ENCODE measurements at regions not wholly inside any gene's neighbourhood (a gene's known extent, or its start where the extent isn't known, plus 50 kb on each side); places are given as distances from the start of the nearest gene placed in this dataset.

DNA sequence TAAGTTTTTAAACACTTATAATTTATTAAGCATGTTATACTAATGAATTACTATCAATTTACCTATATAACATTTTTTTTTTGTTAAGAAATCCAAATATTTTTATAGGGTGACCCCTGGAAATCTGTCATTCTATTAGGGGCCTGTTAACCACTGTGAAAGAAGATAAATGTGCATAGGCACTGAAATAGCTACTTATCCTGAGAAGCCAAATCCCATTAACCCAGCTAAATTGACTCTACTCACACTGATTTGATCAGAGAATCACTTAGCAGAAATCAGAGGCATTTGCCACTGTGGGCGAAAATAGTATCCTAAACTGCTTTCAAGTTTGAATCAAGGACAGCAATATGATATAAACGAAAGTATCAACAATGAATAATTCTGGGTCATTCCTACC is 90.0 kb upstream of the GULP1 start:
- TF ChIP-seq, protein P1, sequence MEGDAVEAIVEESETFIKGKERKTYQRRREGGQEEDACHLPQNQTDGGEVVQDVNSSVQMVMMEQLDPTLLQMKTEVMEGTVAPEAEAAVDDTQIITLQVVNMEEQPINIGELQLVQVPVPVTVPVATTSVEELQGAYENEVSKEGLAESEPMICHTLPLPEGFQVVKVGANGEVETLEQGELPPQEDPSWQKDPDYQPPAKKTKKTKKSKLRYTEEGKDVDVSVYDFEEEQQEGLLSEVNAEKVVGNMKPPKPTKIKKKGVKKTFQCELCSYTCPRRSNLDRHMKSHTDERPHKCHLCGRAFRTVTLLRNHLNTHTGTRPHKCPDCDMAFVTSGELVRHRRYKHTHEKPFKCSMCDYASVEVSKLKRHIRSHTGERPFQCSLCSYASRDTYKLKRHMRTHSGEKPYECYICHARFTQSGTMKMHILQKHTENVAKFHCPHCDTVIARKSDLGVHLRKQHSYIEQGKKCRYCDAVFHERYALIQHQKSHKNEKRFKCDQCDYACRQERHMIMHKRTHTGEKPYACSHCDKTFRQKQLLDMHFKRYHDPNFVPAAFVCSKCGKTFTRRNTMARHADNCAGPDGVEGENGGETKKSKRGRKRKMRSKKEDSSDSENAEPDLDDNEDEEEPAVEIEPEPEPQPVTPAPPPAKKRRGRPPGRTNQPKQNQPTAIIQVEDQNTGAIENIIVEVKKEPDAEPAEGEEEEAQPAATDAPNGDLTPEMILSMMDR (conservative IDR thresholded peaks at IDR 0.05; ENCODE audit: low read depth in 2 of 2), result no peak
- TF ChIP-seq, protein P2, sequence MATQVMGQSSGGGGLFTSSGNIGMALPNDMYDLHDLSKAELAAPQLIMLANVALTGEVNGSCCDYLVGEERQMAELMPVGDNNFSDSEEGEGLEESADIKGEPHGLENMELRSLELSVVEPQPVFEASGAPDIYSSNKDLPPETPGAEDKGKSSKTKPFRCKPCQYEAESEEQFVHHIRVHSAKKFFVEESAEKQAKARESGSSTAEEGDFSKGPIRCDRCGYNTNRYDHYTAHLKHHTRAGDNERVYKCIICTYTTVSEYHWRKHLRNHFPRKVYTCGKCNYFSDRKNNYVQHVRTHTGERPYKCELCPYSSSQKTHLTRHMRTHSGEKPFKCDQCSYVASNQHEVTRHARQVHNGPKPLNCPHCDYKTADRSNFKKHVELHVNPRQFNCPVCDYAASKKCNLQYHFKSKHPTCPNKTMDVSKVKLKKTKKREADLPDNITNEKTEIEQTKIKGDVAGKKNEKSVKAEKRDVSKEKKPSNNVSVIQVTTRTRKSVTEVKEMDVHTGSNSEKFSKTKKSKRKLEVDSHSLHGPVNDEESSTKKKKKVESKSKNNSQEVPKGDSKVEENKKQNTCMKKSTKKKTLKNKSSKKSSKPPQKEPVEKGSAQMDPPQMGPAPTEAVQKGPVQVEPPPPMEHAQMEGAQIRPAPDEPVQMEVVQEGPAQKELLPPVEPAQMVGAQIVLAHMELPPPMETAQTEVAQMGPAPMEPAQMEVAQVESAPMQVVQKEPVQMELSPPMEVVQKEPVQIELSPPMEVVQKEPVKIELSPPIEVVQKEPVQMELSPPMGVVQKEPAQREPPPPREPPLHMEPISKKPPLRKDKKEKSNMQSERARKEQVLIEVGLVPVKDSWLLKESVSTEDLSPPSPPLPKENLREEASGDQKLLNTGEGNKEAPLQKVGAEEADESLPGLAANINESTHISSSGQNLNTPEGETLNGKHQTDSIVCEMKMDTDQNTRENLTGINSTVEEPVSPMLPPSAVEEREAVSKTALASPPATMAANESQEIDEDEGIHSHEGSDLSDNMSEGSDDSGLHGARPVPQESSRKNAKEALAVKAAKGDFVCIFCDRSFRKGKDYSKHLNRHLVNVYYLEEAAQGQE (IDR thresholded peaks at IDR 0.05; ENCODE audit: unreplicated experiment), result no peak
- no peak for TF ChIP-seq EZH2phosphoT487 (IDR thresholded peaks at IDR 0.05; ENCODE audit: unreplicated experiment)
- TF ChIP-seq POLR2AphosphoS5 (IDR thresholded peaks at IDR 0.05; ENCODE audit: low read depth), result no peak
- no peak for TF ChIP-seq EZH2 (IDR thresholded peaks at IDR 0.05; ENCODE audit: low read depth, unreplicated experiment)
- no peak for TF ChIP-seq JUNB (IDR thresholded peaks at IDR 0.05; ENCODE audit: unreplicated experiment)
- no peak for TF ChIP-seq CREB1 (CRISPR knock-in tag; IDR thresholded peaks at IDR 0.05; ENCODE audit: low read depth)
- no peak for TF ChIP-seq ZNF114 (CRISPR knock-in tag; IDR thresholded peaks at IDR 0.05)
- TF ChIP-seq, protein P3, sequence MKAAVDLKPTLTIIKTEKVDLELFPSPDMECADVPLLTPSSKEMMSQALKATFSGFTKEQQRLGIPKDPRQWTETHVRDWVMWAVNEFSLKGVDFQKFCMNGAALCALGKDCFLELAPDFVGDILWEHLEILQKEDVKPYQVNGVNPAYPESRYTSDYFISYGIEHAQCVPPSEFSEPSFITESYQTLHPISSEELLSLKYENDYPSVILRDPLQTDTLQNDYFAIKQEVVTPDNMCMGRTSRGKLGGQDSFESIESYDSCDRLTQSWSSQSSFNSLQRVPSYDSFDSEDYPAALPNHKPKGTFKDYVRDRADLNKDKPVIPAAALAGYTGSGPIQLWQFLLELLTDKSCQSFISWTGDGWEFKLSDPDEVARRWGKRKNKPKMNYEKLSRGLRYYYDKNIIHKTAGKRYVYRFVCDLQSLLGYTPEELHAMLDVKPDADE (IDR thresholded peaks at IDR 0.05), result no peak
- TF ChIP-seq, protein P4, sequence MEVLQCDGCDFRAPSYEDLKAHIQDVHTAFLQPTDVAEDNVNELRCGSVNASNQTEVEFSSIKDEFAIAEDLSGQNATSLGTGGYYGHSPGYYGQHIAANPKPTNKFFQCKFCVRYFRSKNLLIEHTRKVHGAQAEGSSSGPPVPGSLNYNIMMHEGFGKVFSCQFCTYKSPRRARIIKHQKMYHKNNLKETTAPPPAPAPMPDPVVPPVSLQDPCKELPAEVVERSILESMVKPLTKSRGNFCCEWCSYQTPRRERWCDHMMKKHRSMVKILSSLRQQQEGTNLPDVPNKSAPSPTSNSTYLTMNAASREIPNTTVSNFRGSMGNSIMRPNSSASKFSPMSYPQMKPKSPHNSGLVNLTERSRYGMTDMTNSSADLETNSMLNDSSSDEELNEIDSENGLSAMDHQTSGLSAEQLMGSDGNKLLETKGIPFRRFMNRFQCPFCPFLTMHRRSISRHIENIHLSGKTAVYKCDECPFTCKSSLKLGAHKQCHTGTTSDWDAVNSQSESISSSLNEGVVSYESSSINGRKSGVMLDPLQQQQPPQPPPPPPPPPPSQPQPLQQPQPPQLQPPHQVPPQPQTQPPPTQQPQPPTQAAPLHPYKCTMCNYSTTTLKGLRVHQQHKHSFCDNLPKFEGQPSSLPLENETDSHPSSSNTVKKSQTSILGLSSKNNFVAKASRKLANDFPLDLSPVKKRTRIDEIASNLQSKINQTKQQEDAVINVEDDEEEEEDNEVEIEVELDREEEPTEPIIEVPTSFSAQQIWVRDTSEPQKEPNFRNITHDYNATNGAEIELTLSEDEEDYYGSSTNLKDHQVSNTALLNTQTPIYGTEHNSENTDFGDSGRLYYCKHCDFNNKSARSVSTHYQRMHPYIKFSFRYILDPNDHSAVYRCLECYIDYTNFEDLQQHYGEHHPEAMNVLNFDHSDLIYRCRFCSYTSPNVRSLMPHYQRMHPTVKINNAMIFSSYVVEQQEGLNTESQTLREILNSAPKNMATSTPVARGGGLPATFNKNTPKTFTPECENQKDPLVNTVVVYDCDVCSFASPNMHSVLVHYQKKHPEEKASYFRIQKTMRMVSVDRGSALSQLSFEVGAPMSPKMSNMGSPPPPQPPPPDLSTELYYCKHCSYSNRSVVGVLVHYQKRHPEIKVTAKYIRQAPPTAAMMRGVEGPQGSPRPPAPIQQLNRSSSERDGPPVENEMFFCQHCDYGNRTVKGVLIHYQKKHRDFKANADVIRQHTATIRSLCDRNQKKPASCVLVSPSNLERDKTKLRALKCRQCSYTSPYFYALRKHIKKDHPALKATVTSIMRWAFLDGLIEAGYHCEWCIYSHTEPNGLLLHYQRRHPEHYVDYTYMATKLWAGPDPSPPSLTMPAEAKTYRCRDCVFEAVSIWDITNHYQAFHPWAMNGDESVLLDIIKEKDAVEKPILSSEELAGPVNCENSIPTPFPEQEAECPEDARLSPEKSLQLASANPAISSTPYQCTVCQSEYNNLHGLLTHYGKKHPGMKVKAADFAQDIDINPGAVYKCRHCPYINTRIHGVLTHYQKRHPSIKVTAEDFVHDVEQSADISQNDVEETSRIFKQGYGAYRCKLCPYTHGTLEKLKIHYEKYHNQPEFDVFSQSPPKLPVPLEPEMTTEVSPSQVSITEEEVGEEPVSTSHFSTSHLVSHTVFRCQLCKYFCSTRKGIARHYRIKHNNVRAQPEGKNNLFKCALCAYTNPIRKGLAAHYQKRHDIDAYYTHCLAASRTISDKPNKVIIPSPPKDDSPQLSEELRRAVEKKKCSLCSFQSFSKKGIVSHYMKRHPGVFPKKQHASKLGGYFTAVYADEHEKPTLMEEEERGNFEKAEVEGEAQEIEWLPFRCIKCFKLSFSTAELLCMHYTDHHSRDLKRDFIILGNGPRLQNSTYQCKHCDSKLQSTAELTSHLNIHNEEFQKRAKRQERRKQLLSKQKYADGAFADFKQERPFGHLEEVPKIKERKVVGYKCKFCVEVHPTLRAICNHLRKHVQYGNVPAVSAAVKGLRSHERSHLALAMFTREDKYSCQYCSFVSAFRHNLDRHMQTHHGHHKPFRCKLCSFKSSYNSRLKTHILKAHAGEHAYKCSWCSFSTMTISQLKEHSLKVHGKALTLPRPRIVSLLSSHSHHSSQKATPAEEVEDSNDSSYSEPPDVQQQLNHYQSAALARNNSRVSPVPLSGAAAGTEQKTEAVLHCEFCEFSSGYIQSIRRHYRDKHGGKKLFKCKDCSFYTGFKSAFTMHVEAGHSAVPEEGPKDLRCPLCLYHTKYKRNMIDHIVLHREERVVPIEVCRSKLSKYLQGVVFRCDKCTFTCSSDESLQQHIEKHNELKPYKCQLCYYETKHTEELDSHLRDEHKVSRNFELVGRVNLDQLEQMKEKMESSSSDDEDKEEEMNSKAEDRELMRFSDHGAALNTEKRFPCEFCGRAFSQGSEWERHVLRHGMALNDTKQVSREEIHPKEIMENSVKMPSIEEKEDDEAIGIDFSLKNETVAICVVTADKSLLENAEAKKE (CRISPR knock-in tag; IDR thresholded peaks at IDR 0.05), result no peak
- no peak for TF ChIP-seq NANOG (IDR thresholded peaks at IDR 0.05; ENCODE audit: borderline replicate concordance)
- TF ChIP-seq STAT1 (IDR thresholded peaks at IDR 0.05; ENCODE audit: unreplicated experiment), result no peak
- no peak for TF ChIP-seq ZNF331 (CRISPR knock-in tag; IDR thresholded peaks at IDR 0.05; ENCODE audit: low read depth)
